Ishikawa (cell line): ENCODE measurements at regions not wholly inside any gene's neighbourhood (a gene's known extent, or its start where the extent isn't known, plus 50 kb on each side); places are given as distances from the start of the nearest gene placed in this dataset.

ENCODE experiments used
- CEBPB ChIP-seq: IDR thresholded peaks from 2 replicates; pipeline ENCODE4 v1.6.1; 2012
- CREB1 ChIP-seq: IDR thresholded peaks from 2 replicates; pipeline ENCODE4 v1.6.1; 2012; ENCODE audit warnings: low read depth
- EP300 ChIP-seq: IDR thresholded peaks from 2 replicates; pipeline ENCODE4 v1.6.1; 2012; ENCODE audit warnings: borderline replicate concordance
- RAD21 ChIP-seq: IDR thresholded peaks from 2 replicates; pipeline ENCODE4 v1.6.1; 2012; ENCODE audit warnings: low read depth
- TAF1 ChIP-seq: IDR thresholded peaks from 2 replicates; pipeline ENCODE4 v1.6.1; 2012; ENCODE audit warnings: low read depth, mild to moderate bottlenecking
- YY1 ChIP-seq: IDR thresholded peaks from 2 replicates; pipeline ENCODE4 v1.6.1; 2012; ENCODE audit warnings: low read depth
- TF ChIP-seq, protein P1 (sequence below): IDR thresholded peaks from 2 replicates; pipeline ENCODE4 v1.6.1; 2012
- TF ChIP-seq, protein P2 (sequence below): IDR thresholded peaks from 2 replicates; pipeline ENCODE4 v1.6.1; 2012; ENCODE audit warnings: low read depth, mild to moderate bottlenecking

DNA sequence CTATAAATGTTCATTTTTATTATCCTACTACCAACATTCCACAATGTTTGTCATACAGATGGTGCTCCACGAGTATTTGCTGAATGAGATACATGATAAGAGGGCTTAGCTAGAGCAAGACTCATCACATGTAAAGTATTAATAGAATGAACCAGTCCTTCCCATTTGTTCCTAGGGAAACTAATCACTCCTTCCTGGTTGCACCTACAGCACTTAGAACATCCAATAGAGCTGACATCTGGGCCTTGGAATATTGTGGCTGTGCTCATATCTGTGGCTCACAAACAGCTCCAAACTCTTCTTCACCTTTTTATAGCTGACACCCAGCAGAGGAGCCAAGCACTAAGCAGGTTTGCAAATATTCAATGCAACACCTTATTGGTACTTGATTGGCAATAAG is 91.9 kb upstream of the C1GALT1 start:
- no peak for TF ChIP-seq EP300
- no peak for TF ChIP-seq YY1
- TF ChIP-seq CEBPB = no peak
- no peak for TF ChIP-seq RAD21
- TF ChIP-seq, protein P1, sequence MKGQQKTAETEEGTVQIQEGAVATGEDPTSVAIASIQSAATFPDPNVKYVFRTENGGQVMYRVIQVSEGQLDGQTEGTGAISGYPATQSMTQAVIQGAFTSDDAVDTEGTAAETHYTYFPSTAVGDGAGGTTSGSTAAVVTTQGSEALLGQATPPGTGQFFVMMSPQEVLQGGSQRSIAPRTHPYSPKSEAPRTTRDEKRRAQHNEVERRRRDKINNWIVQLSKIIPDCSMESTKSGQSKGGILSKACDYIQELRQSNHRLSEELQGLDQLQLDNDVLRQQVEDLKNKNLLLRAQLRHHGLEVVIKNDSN = no peak
- no peak for TF ChIP-seq CREB1
- TF ChIP-seq, protein P2, sequence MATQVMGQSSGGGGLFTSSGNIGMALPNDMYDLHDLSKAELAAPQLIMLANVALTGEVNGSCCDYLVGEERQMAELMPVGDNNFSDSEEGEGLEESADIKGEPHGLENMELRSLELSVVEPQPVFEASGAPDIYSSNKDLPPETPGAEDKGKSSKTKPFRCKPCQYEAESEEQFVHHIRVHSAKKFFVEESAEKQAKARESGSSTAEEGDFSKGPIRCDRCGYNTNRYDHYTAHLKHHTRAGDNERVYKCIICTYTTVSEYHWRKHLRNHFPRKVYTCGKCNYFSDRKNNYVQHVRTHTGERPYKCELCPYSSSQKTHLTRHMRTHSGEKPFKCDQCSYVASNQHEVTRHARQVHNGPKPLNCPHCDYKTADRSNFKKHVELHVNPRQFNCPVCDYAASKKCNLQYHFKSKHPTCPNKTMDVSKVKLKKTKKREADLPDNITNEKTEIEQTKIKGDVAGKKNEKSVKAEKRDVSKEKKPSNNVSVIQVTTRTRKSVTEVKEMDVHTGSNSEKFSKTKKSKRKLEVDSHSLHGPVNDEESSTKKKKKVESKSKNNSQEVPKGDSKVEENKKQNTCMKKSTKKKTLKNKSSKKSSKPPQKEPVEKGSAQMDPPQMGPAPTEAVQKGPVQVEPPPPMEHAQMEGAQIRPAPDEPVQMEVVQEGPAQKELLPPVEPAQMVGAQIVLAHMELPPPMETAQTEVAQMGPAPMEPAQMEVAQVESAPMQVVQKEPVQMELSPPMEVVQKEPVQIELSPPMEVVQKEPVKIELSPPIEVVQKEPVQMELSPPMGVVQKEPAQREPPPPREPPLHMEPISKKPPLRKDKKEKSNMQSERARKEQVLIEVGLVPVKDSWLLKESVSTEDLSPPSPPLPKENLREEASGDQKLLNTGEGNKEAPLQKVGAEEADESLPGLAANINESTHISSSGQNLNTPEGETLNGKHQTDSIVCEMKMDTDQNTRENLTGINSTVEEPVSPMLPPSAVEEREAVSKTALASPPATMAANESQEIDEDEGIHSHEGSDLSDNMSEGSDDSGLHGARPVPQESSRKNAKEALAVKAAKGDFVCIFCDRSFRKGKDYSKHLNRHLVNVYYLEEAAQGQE = no peak
- TF ChIP-seq TAF1 = no peak
